HEK293 (cell line): ENCODE measurements at regions not wholly inside any gene's neighbourhood (a gene's known extent, or its start where the extent isn't known, plus 50 kb on each side); places are given as distances from the start of the nearest gene placed in this dataset.
"Not testable (repeated sequence)": the region's sequence is repeated elsewhere in the genome, so short reads cannot be mapped to it uniquely, and the experiment has no call there.

Experiments used
- CTCF ChIA-PET: fragments of 350-600 bp; formaldehyde crosslinking; extraction: SDS; loops from one replicate; lab custom pipeline; 2021; ENCODE audit warnings: antibody characterized with exemption; lab: Yijun Ruan, JAX
- POLR2A ChIA-PET: fragments of 300-600 bp; formaldehyde crosslinking; extraction: SDS; loops from one replicate; lab custom pipeline; 2020; ENCODE audit warnings: antibody characterized with exemption, inconsistent platforms; lab: Yijun Ruan, JAX
- H3K27ac ChIP-seq: fragments of 200-500 bp; sonication (Bioruptor generic); 2 replicates; pipeline ENCODE4 v1.5.1; 2014; ENCODE audit warnings: low read depth, low read length, control low read depth, inconsistent platforms; ENCODE audit errors: extremely low read depth
- H3K36me3 ChIP-seq, 2 experiments: fragments of 200-500 bp in 1 of 2; sonication (Bioruptor generic) in 1 of 2; 1 replicate in 1 of 2; 2 replicates in 1 of 2; pipeline ENCODE4 v1.5.1; 2014 to 2017; ENCODE audit warnings: inconsistent platforms in 2 of 2, low read length in 2 of 2; ENCODE audit not compliant: control insufficient read depth in 2 of 2, insufficient read depth in 1 of 2
- H3K4me1 ChIP-seq: fragments of 200-500 bp; sonication (Bioruptor generic); 2 replicates; pipeline ENCODE4 v1.5.1; 2014; ENCODE audit warnings: mild to moderate bottlenecking, low read length, inconsistent platforms; ENCODE audit not compliant: control insufficient read depth, insufficient read depth
- H3K4me3 ChIP-seq: 2 replicates; pipeline ENCODE4 v1.5.1; 2011; ENCODE audit warnings: low read depth, mild to moderate bottlenecking, control low read depth, low read length, moderate library complexity
- H3K9me3 ChIP-seq: fragments of 200-500 bp; sonication (Bioruptor generic); 2 replicates; pipeline ENCODE4 v1.5.1; 2014; ENCODE audit warnings: low read depth, low read length, inconsistent platforms; ENCODE audit not compliant: control insufficient read depth, insufficient read depth
- FEZF1 ChIP-seq: fragments of 450-650 bp; formaldehyde crosslinking; IDR thresholded peaks from 2 replicates; pipeline ENCODE4 v1.5.1; 2016; ENCODE audit warnings: missing biosample characterization, missing genetic modification characterization
- MEIS1 ChIP-seq: sonication (generic); formaldehyde crosslinking; IDR thresholded peaks from 2 replicates; pipeline ENCODE4 v1.8.1; 2022; ENCODE audit warnings: missing genetic modification reagents, mild to moderate bottlenecking, borderline replicate concordance
- RBAK ChIP-seq: fragments of 450-650 bp; formaldehyde crosslinking; IDR thresholded peaks from 2 replicates; pipeline ENCODE4 v1.5.1; 2016; ENCODE audit warnings: missing biosample characterization, missing genetic modification characterization
- ZBTB8A ChIP-seq: fragments of 450-650 bp; formaldehyde crosslinking; IDR thresholded peaks from 2 replicates; pipeline ENCODE4 v1.5.1; 2016; ENCODE audit warnings: missing biosample characterization, missing genetic modification characterization
- ZIC2 ChIP-seq: fragments of 450-650 bp; formaldehyde crosslinking; IDR thresholded peaks from 2 replicates; pipeline ENCODE4 v1.5.1; 2016; ENCODE audit warnings: missing biosample characterization, missing genetic modification characterization
- ZNF157 ChIP-seq: fragments of 450-650 bp; formaldehyde crosslinking; IDR thresholded peaks from 2 replicates; pipeline ENCODE4 v1.5.1; 2016; ENCODE audit warnings: missing biosample characterization, missing genetic modification characterization
- ZNF16 ChIP-seq: fragments of 450-650 bp; formaldehyde crosslinking; IDR thresholded peaks from 2 replicates; pipeline ENCODE4 v1.5.1; 2016; ENCODE audit warnings: low read depth, missing biosample characterization, missing genetic modification characterization
- ZNF211 ChIP-seq: fragments of 450-650 bp; formaldehyde crosslinking; IDR thresholded peaks from 2 replicates; pipeline ENCODE4 v1.5.1; 2016; ENCODE audit warnings: low read depth, missing biosample characterization, missing genetic modification characterization
- ZNF274 ChIP-seq, 2 experiments: fragments of 200-500 bp in 1 of 2; fragments of 450-650 bp in 1 of 2; sonication (Bioruptor generic) in 1 of 2; formaldehyde crosslinking in 1 of 2; IDR thresholded peaks; 2 replicates each; pipeline versions ENCODE4 v1.5.1 to v1.6.1; 2014 to 2016; ENCODE audit warnings: borderline replicate concordance in 1 of 2, inconsistent platforms in 1 of 2, low read length in 1 of 2, missing biosample characterization in 1 of 2, missing genetic modification characterization in 1 of 2
- ZNF302 ChIP-seq: fragments of 450-650 bp; formaldehyde crosslinking; IDR thresholded peaks from 2 replicates; pipeline ENCODE4 v1.5.1; 2016; ENCODE audit warnings: missing biosample characterization, missing genetic modification characterization, low read depth
- ZNF341 ChIP-seq: fragments of 450-650 bp; formaldehyde crosslinking; IDR thresholded peaks from 2 replicates; pipeline ENCODE4; 2016; ENCODE audit warnings: low read depth, missing biosample characterization, missing genetic modification characterization
- ZNF707 ChIP-seq: fragments of 450-650 bp; formaldehyde crosslinking; IDR thresholded peaks from 2 replicates; pipeline ENCODE4 v1.5.1; 2016; ENCODE audit warnings: missing biosample characterization, missing genetic modification characterization
- ZSCAN16 ChIP-seq: fragments of 450-650 bp; formaldehyde crosslinking; IDR thresholded peaks from 2 replicates; pipeline ENCODE4 v1.5.1; 2016; ENCODE audit warnings: missing biosample characterization, missing genetic modification characterization
- TF ChIP-seq, protein P1 (sequence below): fragments of 450-650 bp; formaldehyde crosslinking; IDR thresholded peaks from 2 replicates; pipeline ENCODE4 v1.5.1; 2016; ENCODE audit warnings: missing biosample characterization, missing genetic modification characterization, borderline replicate concordance
- TF ChIP-seq, protein P2 (sequence below): fragments of 450-650 bp; formaldehyde crosslinking; IDR thresholded peaks from 2 replicates; pipeline ENCODE4 v1.5.1; 2016; ENCODE audit warnings: missing biosample characterization, missing genetic modification characterization, borderline replicate concordance
- TF ChIP-seq, protein P3 (sequence below): fragments of 450-650 bp; formaldehyde crosslinking; IDR thresholded peaks from 2 replicates; pipeline ENCODE4 v1.5.1; 2017; ENCODE audit warnings: missing biosample characterization, missing genetic modification characterization

DNA sequence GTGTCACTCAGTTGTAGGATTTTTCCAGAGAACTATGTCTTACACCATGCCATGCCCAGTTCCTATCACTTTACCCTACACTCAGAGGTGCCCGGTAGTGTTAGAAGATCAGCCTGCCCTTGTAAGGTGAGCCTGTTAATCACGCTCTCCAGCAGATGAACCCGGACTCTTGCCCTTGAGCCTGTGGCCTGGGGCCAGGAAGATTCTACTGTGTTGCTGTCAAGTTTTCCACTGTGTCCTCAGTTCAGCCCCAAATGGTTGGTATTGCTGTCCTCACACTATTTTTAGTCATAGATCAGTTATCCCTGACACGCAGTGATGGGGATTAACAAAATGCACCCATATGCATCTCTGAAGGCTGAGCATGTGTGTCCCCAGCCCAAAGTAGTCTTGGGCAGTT lies 105.0 kb upstream of the SPAG17 start:
- Histone ChIP-seq H3K4me1 (no peaks in the 10 kb centered on the region), H3K9me3 (no peaks in the 10 kb centered on the region), H3K27ac (no peak overlapping the region), H3K4me3 (no peak overlapping the region), H3K36me3 (no peaks in the 10 kb centered on the region)
- TF ChIP-seq ZNF211 (tag by site-specific recombination) = no peak
- TF ChIP-seq ZNF157 (tag by site-specific recombination) = no peak
- no peak for TF ChIP-seq ZNF16 (tag by site-specific recombination)
- TF ChIP-seq ZNF707 (tag by site-specific recombination) = no peak
- TF ChIP-seq ZNF302 (tag by site-specific recombination) = no peak
- no peak for TF ChIP-seq RBAK (tag by site-specific recombination)
- TF ChIP-seq ZNF341 (tag by site-specific recombination) = no peak
- TF ChIP-seq ZSCAN16 (tag by site-specific recombination) = no peak
- TF ChIP-seq ZBTB8A = no peak
- TF ChIP-seq, protein P1, sequence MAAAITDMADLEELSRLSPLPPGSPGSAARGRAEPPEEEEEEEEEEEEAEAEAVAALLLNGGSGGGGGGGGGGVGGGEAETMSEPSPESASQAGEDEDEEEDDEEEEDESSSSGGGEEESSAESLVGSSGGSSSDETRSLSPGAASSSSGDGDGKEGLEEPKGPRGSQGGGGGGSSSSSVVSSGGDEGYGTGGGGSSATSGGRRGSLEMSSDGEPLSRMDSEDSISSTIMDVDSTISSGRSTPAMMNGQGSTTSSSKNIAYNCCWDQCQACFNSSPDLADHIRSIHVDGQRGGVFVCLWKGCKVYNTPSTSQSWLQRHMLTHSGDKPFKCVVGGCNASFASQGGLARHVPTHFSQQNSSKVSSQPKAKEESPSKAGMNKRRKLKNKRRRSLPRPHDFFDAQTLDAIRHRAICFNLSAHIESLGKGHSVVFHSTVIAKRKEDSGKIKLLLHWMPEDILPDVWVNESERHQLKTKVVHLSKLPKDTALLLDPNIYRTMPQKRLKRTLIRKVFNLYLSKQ (tag by site-specific recombination) = no peak
- POLR2A ChIA-PET = no interaction called here
- CTCF ChIA-PET = no interaction called here

DNA sequence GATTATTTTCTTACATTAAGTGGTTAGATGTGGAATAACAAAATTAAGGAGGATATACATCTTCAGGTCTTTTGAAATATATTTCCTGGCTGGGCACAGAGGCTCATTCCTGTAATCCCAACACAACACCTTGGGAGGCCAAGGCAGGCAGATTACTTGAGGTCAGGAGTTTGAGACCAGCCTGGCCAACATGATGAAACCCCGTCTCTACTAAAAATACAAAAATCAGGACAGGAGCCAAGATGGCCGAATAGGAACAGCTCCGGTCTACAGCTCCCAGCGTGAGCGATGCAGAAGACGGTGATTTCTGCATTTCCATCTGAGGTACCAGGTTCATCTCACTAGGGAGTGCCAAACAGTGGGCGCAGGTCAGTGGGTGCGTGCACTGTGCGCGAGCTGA lies 95.6 kb upstream of the SPAG17 start:
- CTCF ChIA-PET, POLR2A ChIA-PET, H3K27ac ChIP-seq: not testable (repeated sequence)

DNA sequence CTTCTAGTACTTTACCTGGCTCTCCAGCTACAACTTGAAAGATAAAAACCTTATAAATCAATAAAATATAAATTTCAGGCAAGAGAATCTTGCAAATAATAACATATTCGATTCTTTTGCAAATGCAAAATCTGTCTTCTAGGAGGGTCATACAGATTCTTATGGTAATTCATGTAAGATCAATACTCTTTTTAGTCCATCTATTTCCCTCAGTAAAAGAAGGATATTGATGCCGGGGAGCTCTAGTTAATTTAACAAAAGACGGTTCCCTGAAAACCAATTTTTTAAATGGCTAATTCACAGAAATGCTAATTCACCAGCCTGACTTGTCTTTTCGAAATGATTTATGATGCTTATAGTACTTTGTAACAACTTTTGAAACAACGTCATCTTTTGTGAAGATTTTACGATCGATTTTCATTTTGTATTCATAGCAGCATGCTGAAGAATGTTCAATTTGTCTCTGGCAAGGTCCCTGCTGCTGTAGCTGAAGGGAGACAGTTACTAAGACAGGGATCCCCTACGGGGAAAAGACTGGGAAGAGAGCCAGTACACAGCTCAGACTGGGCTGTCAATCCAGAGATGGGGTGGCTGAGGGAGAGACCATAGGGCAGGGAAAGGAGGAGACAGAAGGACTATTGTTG lies 90.6 kb upstream of the SPAG17 start:
- ChIA-PET POLR2A (no interaction called here), CTCF (no interaction called here)
- H3K27ac ChIP-seq = no peak overlapping the region
- no peaks in the 10 kb centered on the region for H3K36me3 ChIP-seq
- no peaks in the 10 kb centered on the region for H3K4me1 ChIP-seq
- no peaks in the 10 kb centered on the region for H3K9me3 ChIP-seq
- TF ChIP-seq ZNF274 (IDR thresholded peaks at IDR 0.05; ENCODE audit: low read length) = no peak
- no peak for TF ChIP-seq ZNF274 (tag by site-specific recombination; IDR thresholded peaks at IDR 0.05; ENCODE audit: borderline replicate concordance)
- 0 out of 2 replicates have a peak, but pooled peaks have one; percentile 39 for TF ChIP-seq FEZF1
- TF ChIP-seq ZIC2 (tag by site-specific recombination) = peak; percentile 36; the same call in 1 of the 2 replicates
- TF ChIP-seq, protein P2, sequence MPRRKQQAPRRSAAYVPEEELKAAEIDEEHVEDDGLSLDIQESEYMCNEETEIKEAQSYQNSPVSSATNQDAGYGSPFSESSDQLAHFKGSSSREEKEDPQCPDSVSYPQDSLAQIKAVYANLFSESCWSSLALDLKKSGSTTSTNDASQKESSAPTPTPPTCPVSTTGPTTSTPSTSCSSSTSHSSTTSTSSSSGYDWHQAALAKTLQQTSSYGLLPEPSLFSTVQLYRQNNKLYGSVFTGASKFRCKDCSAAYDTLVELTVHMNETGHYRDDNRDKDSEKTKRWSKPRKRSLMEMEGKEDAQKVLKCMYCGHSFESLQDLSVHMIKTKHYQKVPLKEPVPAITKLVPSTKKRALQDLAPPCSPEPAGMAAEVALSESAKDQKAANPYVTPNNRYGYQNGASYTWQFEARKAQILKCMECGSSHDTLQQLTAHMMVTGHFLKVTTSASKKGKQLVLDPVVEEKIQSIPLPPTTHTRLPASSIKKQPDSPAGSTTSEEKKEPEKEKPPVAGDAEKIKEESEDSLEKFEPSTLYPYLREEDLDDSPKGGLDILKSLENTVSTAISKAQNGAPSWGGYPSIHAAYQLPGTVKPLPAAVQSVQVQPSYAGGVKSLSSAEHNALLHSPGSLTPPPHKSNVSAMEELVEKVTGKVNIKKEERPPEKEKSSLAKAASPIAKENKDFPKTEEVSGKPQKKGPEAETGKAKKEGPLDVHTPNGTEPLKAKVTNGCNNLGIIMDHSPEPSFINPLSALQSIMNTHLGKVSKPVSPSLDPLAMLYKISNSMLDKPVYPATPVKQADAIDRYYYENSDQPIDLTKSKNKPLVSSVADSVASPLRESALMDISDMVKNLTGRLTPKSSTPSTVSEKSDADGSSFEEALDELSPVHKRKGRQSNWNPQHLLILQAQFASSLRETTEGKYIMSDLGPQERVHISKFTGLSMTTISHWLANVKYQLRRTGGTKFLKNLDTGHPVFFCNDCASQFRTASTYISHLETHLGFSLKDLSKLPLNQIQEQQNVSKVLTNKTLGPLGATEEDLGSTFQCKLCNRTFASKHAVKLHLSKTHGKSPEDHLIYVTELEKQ = no peak
- TF ChIP-seq, protein P3, sequence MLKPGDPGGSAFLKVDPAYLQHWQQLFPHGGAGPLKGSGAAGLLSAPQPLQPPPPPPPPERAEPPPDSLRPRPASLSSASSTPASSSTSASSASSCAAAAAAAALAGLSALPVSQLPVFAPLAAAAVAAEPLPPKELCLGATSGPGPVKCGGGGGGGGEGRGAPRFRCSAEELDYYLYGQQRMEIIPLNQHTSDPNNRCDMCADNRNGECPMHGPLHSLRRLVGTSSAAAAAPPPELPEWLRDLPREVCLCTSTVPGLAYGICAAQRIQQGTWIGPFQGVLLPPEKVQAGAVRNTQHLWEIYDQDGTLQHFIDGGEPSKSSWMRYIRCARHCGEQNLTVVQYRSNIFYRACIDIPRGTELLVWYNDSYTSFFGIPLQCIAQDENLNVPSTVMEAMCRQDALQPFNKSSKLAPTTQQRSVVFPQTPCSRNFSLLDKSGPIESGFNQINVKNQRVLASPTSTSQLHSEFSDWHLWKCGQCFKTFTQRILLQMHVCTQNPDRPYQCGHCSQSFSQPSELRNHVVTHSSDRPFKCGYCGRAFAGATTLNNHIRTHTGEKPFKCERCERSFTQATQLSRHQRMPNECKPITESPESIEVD = peak; percentile 11; the same call in 1 of the 2 replicates
- 0 out of 2 replicates have a peak, but pooled peaks have one; percentile 37 for TF ChIP-seq MEIS1
- no peak overlapping the region for H3K4me3 ChIP-seq

More for the DNA sequence above, 95.6 kb upstream of the SPAG17 start:
- not testable (repeated sequence) for H3K4me1 ChIP-seq, H3K4me3 ChIP-seq, H3K36me3 ChIP-seq, H3K9me3 ChIP-seq
